ENCODE measurements at regions not wholly inside any gene's neighbourhood (a gene's known extent, or its start where the extent isn't known, plus 50 kb on each side); places are given as distances from the start of the nearest gene placed in this dataset.

- TF ChIP-seq, protein P1, sequence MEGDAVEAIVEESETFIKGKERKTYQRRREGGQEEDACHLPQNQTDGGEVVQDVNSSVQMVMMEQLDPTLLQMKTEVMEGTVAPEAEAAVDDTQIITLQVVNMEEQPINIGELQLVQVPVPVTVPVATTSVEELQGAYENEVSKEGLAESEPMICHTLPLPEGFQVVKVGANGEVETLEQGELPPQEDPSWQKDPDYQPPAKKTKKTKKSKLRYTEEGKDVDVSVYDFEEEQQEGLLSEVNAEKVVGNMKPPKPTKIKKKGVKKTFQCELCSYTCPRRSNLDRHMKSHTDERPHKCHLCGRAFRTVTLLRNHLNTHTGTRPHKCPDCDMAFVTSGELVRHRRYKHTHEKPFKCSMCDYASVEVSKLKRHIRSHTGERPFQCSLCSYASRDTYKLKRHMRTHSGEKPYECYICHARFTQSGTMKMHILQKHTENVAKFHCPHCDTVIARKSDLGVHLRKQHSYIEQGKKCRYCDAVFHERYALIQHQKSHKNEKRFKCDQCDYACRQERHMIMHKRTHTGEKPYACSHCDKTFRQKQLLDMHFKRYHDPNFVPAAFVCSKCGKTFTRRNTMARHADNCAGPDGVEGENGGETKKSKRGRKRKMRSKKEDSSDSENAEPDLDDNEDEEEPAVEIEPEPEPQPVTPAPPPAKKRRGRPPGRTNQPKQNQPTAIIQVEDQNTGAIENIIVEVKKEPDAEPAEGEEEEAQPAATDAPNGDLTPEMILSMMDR (IDR thresholded peaks at IDR 0.05; ENCODE audit: insufficient read depth, low read depth, low read length), result no peak
- no peak for TF ChIP-seq EZH2 (IDR thresholded peaks at IDR 0.05; ENCODE audit: insufficient read depth, low read length)
These were observed 602.0 kb upstream of the COBL start for GRCh38 chr7:51918581-51918980.

Data from astrocyte (in vitro differentiated cells and primary cell).